ENCODE measurements at regions not wholly inside any gene's neighbourhood (a gene's known extent, or its start where the extent isn't known, plus 50 kb on each side); places are given as distances from the start of the nearest gene placed in this dataset.

DNA sequence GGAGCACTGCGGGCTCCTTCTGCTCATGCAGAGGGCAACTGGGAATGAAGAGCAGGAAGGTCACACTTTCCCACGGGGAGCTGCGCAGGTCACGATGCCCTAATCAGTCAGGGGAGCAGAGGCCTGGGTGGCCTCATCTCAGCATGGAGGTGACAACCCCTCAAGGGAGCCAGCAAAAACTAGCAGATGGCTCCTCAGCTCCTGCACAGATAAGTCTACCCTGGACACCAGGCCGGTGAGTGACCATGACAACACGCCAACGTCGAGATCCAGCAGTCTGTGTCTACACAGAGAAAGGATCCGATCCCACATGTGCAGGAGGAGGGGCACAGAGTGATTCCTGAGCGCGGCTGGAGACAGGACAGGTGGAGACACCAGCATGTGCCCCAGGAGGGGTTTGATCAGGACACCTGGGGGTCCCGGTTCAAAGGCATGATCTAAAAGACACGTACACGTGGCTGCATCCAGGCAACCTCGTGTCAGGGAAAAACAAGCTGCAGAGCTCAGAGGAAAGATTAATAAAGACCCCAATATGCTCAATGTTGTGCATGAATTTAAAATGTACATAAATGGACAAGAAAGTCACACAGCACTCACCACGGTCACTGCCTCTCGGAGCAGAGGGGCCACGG is 153.7 kb upstream of the SFSWAP start (continued):
- TF ChIP-seq EP300 (IDR thresholded peaks at IDR 0.05; ENCODE audit: borderline replicate concordance in 1 of 2, low read depth in 2 of 2, low read length in 2 of 2) (no peak), SIN3A (conservative IDR thresholded peaks at IDR 0.05 in 1 of 2, IDR thresholded peaks at IDR 0.05 in 1 of 2; ENCODE audit: low read depth in 1 of 2, low read length in 2 of 2) (no peak), HDAC2 (IDR thresholded peaks at IDR 0.05; ENCODE audit: borderline replicate concordance in 1 of 2, low read depth in 2 of 2, low read length in 2 of 2) (no peak), POU5F1 (IDR thresholded peaks at IDR 0.05; ENCODE audit: low read depth, low read length) (no peak), SRF (IDR thresholded peaks at IDR 0.05; ENCODE audit: low read depth, low read length) (no peak), TCF12 (IDR thresholded peaks at IDR 0.05; ENCODE audit: low read depth, low read length) (no peak), BRCA1 (IDR thresholded peaks at IDR 0.05; ENCODE audit: low read depth, low read length) (no peak), SUZ12 (IDR thresholded peaks at IDR 0.05; ENCODE audit: low read length) (no peak)

All from H1 (cell line).